GM21526 (cell line): ENCODE measurements at regions not wholly inside any gene's neighbourhood (a gene's known extent, or its start where the extent isn't known, plus 50 kb on each side); places are given as distances from the start of the nearest gene placed in this dataset.

Experiments
- ATAC-seq: cut with Tn5 transposase; IDR thresholded peaks from one replicate; pipeline ENCODE4 v1.9.1; 2021; ENCODE audit warnings: moderate library complexity; ENCODE audit not compliant: unreplicated experiment, low FRiP score

- no peak for ATAC-seq
These were observed 188.1 kb upstream of the BMP2 start for GRCh38 chr20:6579417-6579816.

GRCh38 chr20:6577451-6577850 is 190.0 kb upstream of the BMP2 start:
- no peak for ATAC-seq

GRCh38 chr20:6576726-6577125 is 190.8 kb upstream of the BMP2 start:
- no peak for ATAC-seq

- ATAC-seq, result no peak
These were observed 191.5 kb upstream of the BMP2 start for GRCh38 chr20:6575912-6576401.

GRCh38 chr20:6566821-6567220 is 200.7 kb upstream of the BMP2 start:
- ATAC-seq, result no peak

- ATAC-seq, result no peak
These were observed 205.4 kb upstream of the BMP2 start for GRCh38 chr20:6562111-6562510.

GRCh38 chr20:6560978-6561377 is 206.5 kb upstream of the BMP2 start:
- no peak for ATAC-seq

GRCh38 chr20:6559791-6560190 is 207.7 kb upstream of the BMP2 start:
- no peak for ATAC-seq

- no peak for ATAC-seq
These were observed 209.1 kb upstream of the BMP2 start for GRCh38 chr20:6558341-6558740.

- no peak for ATAC-seq
These were observed 233.6 kb upstream of the BMP2 start for GRCh38 chr20:6533761-6534479.

- ATAC-seq, result no peak
These were observed 234.1 kb upstream of the BMP2 start for GRCh38 chr20:6533351-6533750.

- no peak for ATAC-seq
These were observed 236.6 kb upstream of the BMP2 start for GRCh38 chr20:6530779-6531315.

GRCh38 chr20:6530254-6530653 is 237.2 kb upstream of the BMP2 start:
- ATAC-seq, result no peak

GRCh38 chr20:6525447-6526303 is 241.8 kb upstream of the BMP2 start:
- ATAC-seq, result no peak

- ATAC-seq, result no peak
These were observed 243.2 kb upstream of the BMP2 start for GRCh38 chr20:6524305-6524704.

GRCh38 chr20:6519556-6519955 is 247.9 kb upstream of the BMP2 start:
- no peak for ATAC-seq

GRCh38 chr20:6515261-6515660 is 252.2 kb upstream of the BMP2 start:
- ATAC-seq, result no peak

GRCh38 chr20:6513599-6513998 is 253.9 kb upstream of the BMP2 start:
- no peak for ATAC-seq

- no peak for ATAC-seq
These were observed 258.1 kb upstream of the BMP2 start for GRCh38 chr20:6509374-6509773.

GRCh38 chr20:6506906-6507305 is 260.6 kb upstream of the BMP2 start:
- no peak for ATAC-seq

- ATAC-seq, result no peak
These were observed 262.7 kb upstream of the BMP2 start for GRCh38 chr20:6504826-6505225.
